ENCODE measurements at regions not wholly inside any gene's neighbourhood (a gene's known extent, or its start where the extent isn't known, plus 50 kb on each side); places are given as distances from the start of the nearest gene placed in this dataset.

- Histone ChIP-seq H3K4me3 (ENCODE audit: low read length) (no peak overlapping the region), H3K27me3 (replicated peaks; ENCODE audit: insufficient read depth, low read length) (no peaks in the 10 kb centered on the region), H2AFZ (ENCODE audit: low read length) (no peak overlapping the region), H3K4me1 (ENCODE audit: low read length) (no peaks in the 10 kb centered on the region), H3K36me3 (replicated peaks; ENCODE audit: insufficient read depth, low read length) (no peaks in the 10 kb centered on the region), H3F3A (ENCODE audit: insufficient read depth, low read length) (no peaks in the 10 kb centered on the region), H4K20me1 (ENCODE audit: insufficient read depth, low read length) (no peaks in the 10 kb centered on the region), H3K9me3 (replicated peaks; ENCODE audit: insufficient read depth, low read length) (no peaks in the 10 kb centered on the region), H3K4me2 (ENCODE audit: low read depth, low read length) (no peak overlapping the region), H3K79me2 (ENCODE audit: low read length) (no peaks in the 10 kb centered on the region), H3K9ac (ENCODE audit: low read length) (no peak overlapping the region), H3K27ac (ENCODE audit: low read length) (no peak overlapping the region), H3K9me2 (replicated peaks; ENCODE audit: insufficient read depth, low read length) (no peaks in the 10 kb centered on the region)
- no peak for DNase-seq
- TF ChIP-seq EZH2 (optimal IDR thresholded peaks at IDR 0.05; ENCODE audit: low read depth, low read length), result no peak
- no peak for TF ChIP-seq EZH2phosphoT487 (IDR thresholded peaks at IDR 0.05; ENCODE audit: low read length)
- TF ChIP-seq CTCF (IDR thresholded peaks at IDR 0.05; ENCODE audit: low read length), result no peak
Observed at GRCh38 chr7:13009517-13009916, 322.1 kb downstream of the ARL4A start.

- no peak overlapping the region for H2AFZ ChIP-seq (ENCODE audit: low read length)
Observed at GRCh38 chr7:13014011-13014410, 326.6 kb downstream of the ARL4A start.

GRCh38 chr7:13016036-13016581 is 328.7 kb downstream of the ARL4A start:
- no peak overlapping the region for H3K9ac ChIP-seq (ENCODE audit: low read length)
- H3K4me3 ChIP-seq (ENCODE audit: low read length), result no peak overlapping the region
- DNase-seq, result no peak
- no peak overlapping the region for H3K4me2 ChIP-seq (ENCODE audit: low read depth, low read length)
- no peaks in the 10 kb centered on the region for H3K9me2 ChIP-seq (replicated peaks; ENCODE audit: insufficient read depth, low read length)
- no peaks in the 10 kb centered on the region for H3K9me3 ChIP-seq (replicated peaks; ENCODE audit: insufficient read depth, low read length)
- no peaks in the 10 kb centered on the region for H3K4me1 ChIP-seq (ENCODE audit: low read length)
- no peaks in the 10 kb centered on the region for H3F3A ChIP-seq (ENCODE audit: insufficient read depth, low read length)
- H3K27me3 ChIP-seq (replicated peaks; ENCODE audit: insufficient read depth, low read length), result no peaks in the 10 kb centered on the region
- H4K20me1 ChIP-seq (ENCODE audit: insufficient read depth, low read length), result no peaks in the 10 kb centered on the region
- TF ChIP-seq EZH2phosphoT487 (IDR thresholded peaks at IDR 0.05; ENCODE audit: low read length) (no peak), EZH2 (optimal IDR thresholded peaks at IDR 0.05; ENCODE audit: low read depth, low read length) (no peak), CTCF (IDR thresholded peaks at IDR 0.05; ENCODE audit: low read length) (no peak)
- H2AFZ ChIP-seq (ENCODE audit: low read length), result no peak overlapping the region
- H3K36me3 ChIP-seq (replicated peaks; ENCODE audit: insufficient read depth, low read length), result no peaks in the 10 kb centered on the region
- no peaks in the 10 kb centered on the region for H3K79me2 ChIP-seq (ENCODE audit: low read length)
- H3K27ac ChIP-seq (ENCODE audit: low read length), result no peak overlapping the region

More at GRCh38 chr7:13014011-13014410, 326.6 kb downstream of the ARL4A start:
- no peak for DNase-seq
- Histone ChIP-seq H3K4me2 (ENCODE audit: low read depth, low read length) (no peak overlapping the region), H3K36me3 (replicated peaks; ENCODE audit: insufficient read depth, low read length) (no peaks in the 10 kb centered on the region), H3K79me2 (ENCODE audit: low read length) (no peaks in the 10 kb centered on the region), H3K4me3 (ENCODE audit: low read length) (no peak overlapping the region), H3F3A (ENCODE audit: insufficient read depth, low read length) (no peaks in the 10 kb centered on the region), H3K9me2 (replicated peaks; ENCODE audit: insufficient read depth, low read length) (no peaks in the 10 kb centered on the region), H4K20me1 (ENCODE audit: insufficient read depth, low read length) (no peaks in the 10 kb centered on the region), H3K4me1 (ENCODE audit: low read length) (no peaks in the 10 kb centered on the region), H3K27ac (ENCODE audit: low read length) (no peak overlapping the region), H3K9ac (ENCODE audit: low read length) (no peak overlapping the region), H3K9me3 (replicated peaks; ENCODE audit: insufficient read depth, low read length) (no peaks in the 10 kb centered on the region), H3K27me3 (replicated peaks; ENCODE audit: insufficient read depth, low read length) (no peaks in the 10 kb centered on the region)
- no peak for TF ChIP-seq EZH2phosphoT487 (IDR thresholded peaks at IDR 0.05; ENCODE audit: low read length)
- TF ChIP-seq EZH2 (optimal IDR thresholded peaks at IDR 0.05; ENCODE audit: low read depth, low read length), result no peak
- no peak for TF ChIP-seq CTCF (IDR thresholded peaks at IDR 0.05; ENCODE audit: low read length)
